Parathyroid adenoma (tissue), 2 donors: ENCODE measurements at regions not wholly inside any gene's neighbourhood (a gene's known extent, or its start where the extent isn't known, plus 50 kb on each side); places are given as distances from the start of the nearest gene placed in this dataset.

Experiments
- H2AFZ ChIP-seq: fragments of 300-600 bp; sonication (generic); one replicate; pipeline ENCODE4 v1.7.0; 2017; ENCODE audit warnings: antibody characterized with exemption, mild to moderate bottlenecking
- H3K27ac ChIP-seq: fragments of 300-600 bp; sonication (generic); one replicate; pipeline ENCODE4 v1.7.0; 2017
- H3K27me3 ChIP-seq: fragments of 300-600 bp; sonication (generic); one replicate; pipeline ENCODE4 v1.7.0; 2017; ENCODE audit warnings: low read length; ENCODE audit not compliant: control insufficient read depth, insufficient read depth
- H3K36me3 ChIP-seq: fragments of 300-600 bp; sonication (generic); one replicate; pipeline ENCODE4 v1.7.0; 2017; ENCODE audit warnings: low read length; ENCODE audit not compliant: control insufficient read depth, insufficient read depth
- H3K4me1 ChIP-seq: fragments of 300-600 bp; sonication (generic); one replicate; pipeline ENCODE4 v1.7.0; 2017; ENCODE audit warnings: control low read depth
- H3K4me2 ChIP-seq: fragments of 300-600 bp; sonication (generic); one replicate; pipeline ENCODE4 v1.7.0; 2017; ENCODE audit warnings: low read length
- H3K4me3 ChIP-seq: fragments of 300-600 bp; sonication (generic); one replicate; pipeline ENCODE4 v1.7.0; 2017; ENCODE audit warnings: low read depth, low read length
- H3K79me2 ChIP-seq: fragments of 300-600 bp; sonication (generic); one replicate; pipeline ENCODE4 v1.7.0; 2017; ENCODE audit warnings: control low read depth
- H3K9ac ChIP-seq: fragments of 300-600 bp; sonication (generic); one replicate; pipeline ENCODE4 v1.7.0; 2017; ENCODE audit warnings: mild to moderate bottlenecking
- H3K9me3 ChIP-seq: fragments of 300-600 bp; sonication (generic); one replicate; pipeline ENCODE4 v1.7.0; 2017; ENCODE audit warnings: low read length; ENCODE audit not compliant: control insufficient read depth
- TF ChIP-seq, protein P1 (sequence below): fragments of 300-600 bp; sonication (generic); IDR thresholded peaks from one replicate; pipeline ENCODE4 v1.7.0; 2017; ENCODE audit warnings: antibody characterized with exemption, mild to moderate bottlenecking
- donor health status: primary hyperparathyroidism.

DNA sequence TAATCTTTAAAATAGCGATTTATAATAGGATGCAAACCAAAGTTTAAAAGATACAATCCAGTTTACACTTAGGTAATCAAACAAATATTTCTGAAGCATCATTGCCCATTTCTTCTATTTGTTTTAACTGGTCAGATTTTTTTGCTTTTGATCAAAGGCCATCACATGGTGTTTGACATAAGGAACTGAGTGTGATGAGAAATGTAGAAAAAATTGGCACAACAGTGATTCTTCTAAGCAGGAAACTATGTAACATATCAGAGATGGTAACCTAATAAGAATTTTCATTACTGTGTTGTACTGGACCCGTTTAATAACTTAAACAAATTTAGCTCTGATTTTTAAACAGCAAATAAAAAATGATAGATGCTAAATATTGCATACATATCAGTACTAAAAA is 644.7 kb upstream of the KLF12 start:
- no peak overlapping the region for H3K27ac ChIP-seq
- H3K27me3 ChIP-seq = no peaks in the 10 kb centered on the region
- no peaks in the 10 kb centered on the region for H3K9me3 ChIP-seq
- peaks cover 3% of the 10 kb centered on the region for H3K36me3 ChIP-seq
- H3K4me2 ChIP-seq = no peak overlapping the region
- H3K4me1 ChIP-seq = no peaks in the 10 kb centered on the region
- no peak overlapping the region for H2AFZ ChIP-seq
- TF ChIP-seq, protein P1, sequence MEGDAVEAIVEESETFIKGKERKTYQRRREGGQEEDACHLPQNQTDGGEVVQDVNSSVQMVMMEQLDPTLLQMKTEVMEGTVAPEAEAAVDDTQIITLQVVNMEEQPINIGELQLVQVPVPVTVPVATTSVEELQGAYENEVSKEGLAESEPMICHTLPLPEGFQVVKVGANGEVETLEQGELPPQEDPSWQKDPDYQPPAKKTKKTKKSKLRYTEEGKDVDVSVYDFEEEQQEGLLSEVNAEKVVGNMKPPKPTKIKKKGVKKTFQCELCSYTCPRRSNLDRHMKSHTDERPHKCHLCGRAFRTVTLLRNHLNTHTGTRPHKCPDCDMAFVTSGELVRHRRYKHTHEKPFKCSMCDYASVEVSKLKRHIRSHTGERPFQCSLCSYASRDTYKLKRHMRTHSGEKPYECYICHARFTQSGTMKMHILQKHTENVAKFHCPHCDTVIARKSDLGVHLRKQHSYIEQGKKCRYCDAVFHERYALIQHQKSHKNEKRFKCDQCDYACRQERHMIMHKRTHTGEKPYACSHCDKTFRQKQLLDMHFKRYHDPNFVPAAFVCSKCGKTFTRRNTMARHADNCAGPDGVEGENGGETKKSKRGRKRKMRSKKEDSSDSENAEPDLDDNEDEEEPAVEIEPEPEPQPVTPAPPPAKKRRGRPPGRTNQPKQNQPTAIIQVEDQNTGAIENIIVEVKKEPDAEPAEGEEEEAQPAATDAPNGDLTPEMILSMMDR = no peak
- no peak overlapping the region for H3K9ac ChIP-seq
- no peak overlapping the region for H3K4me3 ChIP-seq
- no peaks in the 10 kb centered on the region for H3K79me2 ChIP-seq

DNA sequence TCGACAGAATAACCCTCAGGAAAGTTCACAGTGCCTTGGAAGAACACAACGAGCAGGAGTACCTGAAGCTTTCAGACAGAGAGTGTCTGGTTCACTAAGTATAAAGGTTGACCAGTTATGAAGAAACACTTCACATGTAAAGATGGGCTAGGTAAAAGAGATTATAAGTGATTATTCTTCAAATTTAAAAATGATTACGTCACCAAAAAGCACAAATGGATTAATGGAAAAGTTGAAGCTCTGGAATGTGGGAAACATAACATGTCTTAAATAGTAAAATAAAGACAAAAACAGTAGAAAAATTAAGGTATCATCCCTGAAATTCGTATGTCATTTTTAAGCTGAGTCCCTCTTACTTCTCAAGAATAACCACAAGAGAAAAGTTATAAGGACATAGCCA is 643.9 kb upstream of the KLF12 start:
- Histone ChIP-seq H3K27me3 (no peaks in the 10 kb centered on the region), H3K4me2 (no peak overlapping the region), H3K9me3 (no peaks in the 10 kb centered on the region), H3K27ac (no peak overlapping the region), H3K9ac (no peak overlapping the region), H2AFZ (no peak overlapping the region), H3K79me2 (no peaks in the 10 kb centered on the region), H3K36me3 (peaks cover 3% of the 10 kb centered on the region), H3K4me3 (no peak overlapping the region), H3K4me1 (no peaks in the 10 kb centered on the region)
- TF ChIP-seq, protein P1 = no peak

DNA sequence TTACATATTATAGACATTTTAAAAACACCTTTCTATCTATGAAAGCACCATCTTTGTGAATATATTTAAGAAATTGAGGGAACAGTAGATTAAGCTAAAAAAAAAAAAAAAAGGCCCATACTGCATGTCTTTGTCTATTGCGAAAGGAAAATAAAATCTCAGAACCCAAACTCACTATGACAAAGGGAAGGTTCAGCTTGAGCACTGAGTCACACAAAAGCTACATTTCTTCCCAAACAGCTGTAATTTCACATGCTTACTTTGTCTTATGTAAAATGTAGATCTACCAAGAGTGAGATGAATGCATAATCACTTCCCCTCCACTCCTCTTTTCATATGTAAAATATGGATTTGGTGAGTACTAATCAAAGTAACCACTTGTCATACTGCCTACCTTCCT is 640.1 kb upstream of the KLF12 start:
- no peak overlapping the region for H3K9ac ChIP-seq
- no peaks in the 10 kb centered on the region for H3K4me1 ChIP-seq
- TF ChIP-seq, protein P1 = no peak
- H2AFZ ChIP-seq = no peak overlapping the region
- H3K27ac ChIP-seq = no peak overlapping the region
- no peaks in the 10 kb centered on the region for H3K27me3 ChIP-seq
- H3K9me3 ChIP-seq = no peaks in the 10 kb centered on the region
- H3K4me2 ChIP-seq = no peak overlapping the region
- no peak overlapping the region for H3K4me3 ChIP-seq
- H3K79me2 ChIP-seq = no peaks in the 10 kb centered on the region
- H3K36me3 ChIP-seq = peaks cover 3% of the 10 kb centered on the region

DNA sequence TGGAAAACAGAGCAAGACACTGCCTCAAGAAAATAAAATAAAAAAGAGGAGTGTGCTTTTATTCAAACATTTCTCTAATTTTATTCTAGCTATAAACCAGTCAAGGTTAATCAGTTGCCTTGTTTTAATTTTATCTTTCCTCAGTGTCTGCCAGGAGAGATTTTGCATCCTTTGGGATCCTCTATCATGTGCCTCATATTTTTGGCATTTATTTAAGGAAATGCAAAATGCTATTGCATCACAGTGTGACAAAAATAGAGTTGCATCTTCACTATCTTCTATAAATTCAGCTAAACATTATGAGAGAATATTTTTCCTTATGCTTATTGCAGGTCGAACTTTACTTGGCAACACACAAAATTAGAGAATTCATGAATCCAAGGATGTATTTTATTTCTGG is 639.0 kb upstream of the KLF12 start:
- Histone ChIP-seq H3K27me3 (no peaks in the 10 kb centered on the region), H3K79me2 (no peaks in the 10 kb centered on the region), H3K9me3 (no peaks in the 10 kb centered on the region), H3K27ac (no peak overlapping the region), H3K4me2 (no peak overlapping the region), H3K4me1 (no peaks in the 10 kb centered on the region), H2AFZ (no peak overlapping the region), H3K9ac (no peak overlapping the region), H3K36me3 (peaks cover 3% of the 10 kb centered on the region), H3K4me3 (no peak overlapping the region)
- TF ChIP-seq, protein P1 = no peak

DNA sequence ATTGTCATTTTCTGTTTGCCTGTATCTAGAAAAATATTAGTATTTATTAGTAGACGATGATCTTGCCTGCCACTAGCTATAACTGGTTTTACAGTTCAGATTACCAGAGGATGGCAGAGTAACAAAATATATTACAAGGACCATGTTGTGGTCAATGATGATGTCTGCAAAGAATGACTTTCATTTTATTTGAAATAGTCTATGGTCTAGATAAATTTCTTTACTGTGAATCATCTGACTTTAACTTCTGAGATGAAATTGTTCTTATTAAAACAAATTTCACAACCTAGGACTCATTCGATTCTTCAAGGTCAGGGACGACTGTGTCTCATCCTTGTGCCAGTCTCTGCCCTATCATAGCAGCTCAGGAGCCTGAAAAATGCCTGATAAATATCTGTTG is 637.8 kb upstream of the KLF12 start:
- Histone ChIP-seq H3K9me3 (no peaks in the 10 kb centered on the region), H3K79me2 (no peaks in the 10 kb centered on the region), H3K27me3 (no peaks in the 10 kb centered on the region), H3K9ac (no peak overlapping the region), H3K4me1 (no peaks in the 10 kb centered on the region), H3K27ac (no peak overlapping the region), H2AFZ (no peak overlapping the region), H3K36me3 (peaks cover 3% of the 10 kb centered on the region), H3K4me3 (no peak overlapping the region), H3K4me2 (no peak overlapping the region)
- TF ChIP-seq, protein P1 = no peak
